ENCODE measurements at regions not wholly inside any gene's neighbourhood (a gene's known extent, or its start where the extent isn't known, plus 50 kb on each side); places are given as distances from the start of the nearest gene placed in this dataset.

GRCh38 chr6:54009052-54009654 is 102.1 kb upstream of the MLIP start:
- peak in 1 of 2 donors; percentile 23 for DNase-seq
- H3K27me3 ChIP-seq (ENCODE audit: control insufficient read depth, insufficient read depth, low read length) = no peaks in the 10 kb centered on the region
- H3K27ac ChIP-seq (ENCODE audit: low read length) = no peak overlapping the region
- H3K36me3 ChIP-seq (ENCODE audit: control insufficient read depth, insufficient read depth, low read length) = no peaks in the 10 kb centered on the region
- H3K4me3 ChIP-seq (ENCODE audit: low read length) = no peak overlapping the region
- no peaks in the 10 kb centered on the region for H3K9me3 ChIP-seq (ENCODE audit: control insufficient read depth, low read depth, low read length)
- peaks cover 10% of the 10 kb centered on the region for H3K4me1 ChIP-seq (ENCODE audit: control insufficient read depth, insufficient read depth, low read length)
- 60% methylated on average over 3 of the region's 5 CpGs for whole genome bisulfite sequencing (ENCODE audit: insufficient coverage, low lambda C conversion rate)

GRCh38 chr6:54010340-54011276 is 100.6 kb upstream of the MLIP start:
- Histone ChIP-seq H3K36me3 (ENCODE audit: control insufficient read depth, insufficient read depth, low read length) (no peaks in the 10 kb centered on the region), H3K4me3 (ENCODE audit: low read length) (no peak overlapping the region), H3K27me3 (ENCODE audit: control insufficient read depth, insufficient read depth, low read length) (no peaks in the 10 kb centered on the region), H3K27ac (ENCODE audit: low read length) (peak overlapping the region; percentile 13), H3K4me1 (ENCODE audit: control insufficient read depth, insufficient read depth, low read length) (peaks cover 10% of the 10 kb centered on the region), H3K9me3 (ENCODE audit: control insufficient read depth, low read depth, low read length) (no peaks in the 10 kb centered on the region)
- no CpG with 5 or more reads among the region's 7 CpGs for WGBS (ENCODE audit: insufficient coverage, low lambda C conversion rate)
- peak; percentile 29 to 53 for DNase-seq

GRCh38 chr6:54011277-54011648 is 100.0 kb upstream of the MLIP start:
- DNase-seq = no peak
- no peak overlapping the region for H3K4me3 ChIP-seq (ENCODE audit: low read length)
- H3K27ac ChIP-seq (ENCODE audit: low read length) = no peak overlapping the region
- no peaks in the 10 kb centered on the region for H3K9me3 ChIP-seq (ENCODE audit: control insufficient read depth, low read depth, low read length)
- no peaks in the 10 kb centered on the region for H3K36me3 ChIP-seq (ENCODE audit: control insufficient read depth, insufficient read depth, low read length)
- peaks cover 10% of the 10 kb centered on the region for H3K4me1 ChIP-seq (ENCODE audit: control insufficient read depth, insufficient read depth, low read length)
- WGBS (ENCODE audit: insufficient coverage, low lambda C conversion rate) = 60% methylated on average over 1 of the region's 5 CpGs
- no peaks in the 10 kb centered on the region for H3K27me3 ChIP-seq (ENCODE audit: control insufficient read depth, insufficient read depth, low read length)

- Histone ChIP-seq H3K27ac (ENCODE audit: low read length) (no peak overlapping the region), H3K36me3 (ENCODE audit: control insufficient read depth, insufficient read depth, low read length) (no peaks in the 10 kb centered on the region), H3K4me1 (ENCODE audit: control insufficient read depth, insufficient read depth, low read length) (peaks cover 10% of the 10 kb centered on the region), H3K9me3 (ENCODE audit: control insufficient read depth, low read depth, low read length) (no peaks in the 10 kb centered on the region), H3K27me3 (ENCODE audit: control insufficient read depth, insufficient read depth, low read length) (no peaks in the 10 kb centered on the region), H3K4me3 (ENCODE audit: low read length) (no peak overlapping the region)
- no peak for DNase-seq
Observed at GRCh38 chr6:54013966-54014365, 97.3 kb upstream of the MLIP start.

GRCh38 chr6:54014440-54014839 is 96.8 kb upstream of the MLIP start:
- no peak overlapping the region for H3K4me3 ChIP-seq (ENCODE audit: low read length)

GRCh38 chr6:54017877-54018276 is 93.4 kb upstream of the MLIP start:
- WGBS (ENCODE audit: insufficient coverage, low lambda C conversion rate) = 100% methylated on average over 1 of the region's 2 CpGs
- Histone ChIP-seq H3K36me3 (ENCODE audit: control insufficient read depth, insufficient read depth, low read length) (no peaks in the 10 kb centered on the region), H3K4me3 (ENCODE audit: low read length) (no peak overlapping the region), H3K9me3 (ENCODE audit: control insufficient read depth, low read depth, low read length) (no peaks in the 10 kb centered on the region), H3K4me1 (ENCODE audit: control insufficient read depth, insufficient read depth, low read length) (peaks cover 3% of the 10 kb centered on the region), H3K27me3 (ENCODE audit: control insufficient read depth, insufficient read depth, low read length) (no peaks in the 10 kb centered on the region), H3K27ac (ENCODE audit: low read length) (no peak overlapping the region)
- no peak for DNase-seq

More at GRCh38 chr6:54014440-54014839, 96.8 kb upstream of the MLIP start:
- no peaks in the 10 kb centered on the region for H3K36me3 ChIP-seq (ENCODE audit: control insufficient read depth, insufficient read depth, low read length)
- no peak for DNase-seq
- no peak overlapping the region for H3K27ac ChIP-seq (ENCODE audit: low read length)
- H3K9me3 ChIP-seq (ENCODE audit: control insufficient read depth, low read depth, low read length) = no peaks in the 10 kb centered on the region
- no CpG with 5 or more reads among the region's 8 CpGs for WGBS (ENCODE audit: insufficient coverage, low lambda C conversion rate)
- H3K27me3 ChIP-seq (ENCODE audit: control insufficient read depth, insufficient read depth, low read length) = no peaks in the 10 kb centered on the region
- H3K4me1 ChIP-seq (ENCODE audit: control insufficient read depth, insufficient read depth, low read length) = peaks cover 10% of the 10 kb centered on the region

- 66% methylated on average over 2 of the region's 5 CpGs for WGBS (ENCODE audit: insufficient coverage, low lambda C conversion rate)
- Histone ChIP-seq H3K4me1 (ENCODE audit: control insufficient read depth, insufficient read depth, low read length) (peaks cover 3% of the 10 kb centered on the region), H3K27me3 (ENCODE audit: control insufficient read depth, insufficient read depth, low read length) (no peaks in the 10 kb centered on the region), H3K9me3 (ENCODE audit: control insufficient read depth, low read depth, low read length) (no peaks in the 10 kb centered on the region), H3K36me3 (ENCODE audit: control insufficient read depth, insufficient read depth, low read length) (no peaks in the 10 kb centered on the region), H3K4me3 (ENCODE audit: low read length) (no peak overlapping the region), H3K27ac (ENCODE audit: low read length) (no peak overlapping the region)
- no peak for DNase-seq
Observed at GRCh38 chr6:54018722-54019121, 92.5 kb upstream of the MLIP start.

GRCh38 chr6:54019860-54020259 is 91.4 kb upstream of the MLIP start:
- H3K27me3 ChIP-seq (ENCODE audit: control insufficient read depth, insufficient read depth, low read length) = no peaks in the 10 kb centered on the region
- no peaks in the 10 kb centered on the region for H3K9me3 ChIP-seq (ENCODE audit: control insufficient read depth, low read depth, low read length)
- H3K27ac ChIP-seq (ENCODE audit: low read length) = peak overlapping the region; percentile 44
- H3K36me3 ChIP-seq (ENCODE audit: control insufficient read depth, insufficient read depth, low read length) = no peaks in the 10 kb centered on the region
- no peak overlapping the region for H3K4me3 ChIP-seq (ENCODE audit: low read length)
- peaks cover 3% of the 10 kb centered on the region for H3K4me1 ChIP-seq (ENCODE audit: control insufficient read depth, insufficient read depth, low read length)
- DNase-seq = no peak

GRCh38 chr6:54020334-54020733 is 90.9 kb upstream of the MLIP start:
- Histone ChIP-seq H3K4me3 (ENCODE audit: low read length) (no peak overlapping the region), H3K27me3 (ENCODE audit: control insufficient read depth, insufficient read depth, low read length) (no peaks in the 10 kb centered on the region), H3K9me3 (ENCODE audit: control insufficient read depth, low read depth, low read length) (no peaks in the 10 kb centered on the region), H3K36me3 (ENCODE audit: control insufficient read depth, insufficient read depth, low read length) (no peaks in the 10 kb centered on the region), H3K27ac (ENCODE audit: low read length) (peak overlapping the region; percentile 27), H3K4me1 (ENCODE audit: control insufficient read depth, insufficient read depth, low read length) (peaks cover 3% of the 10 kb centered on the region)
- peak; percentile 17 to 73 for DNase-seq
- WGBS (ENCODE audit: insufficient coverage, low lambda C conversion rate) = no CpG with 5 or more reads among the region's 3 CpGs

GRCh38 chr6:54026652-54027400 is 84.4 kb upstream of the MLIP start:
- Histone ChIP-seq H3K27me3 (ENCODE audit: control insufficient read depth, insufficient read depth, low read length) (no peaks in the 10 kb centered on the region), H3K36me3 (ENCODE audit: control insufficient read depth, insufficient read depth, low read length) (no peaks in the 10 kb centered on the region), H3K27ac (ENCODE audit: low read length) (no peak overlapping the region), H3K4me1 (ENCODE audit: control insufficient read depth, insufficient read depth, low read length) (no peaks in the 10 kb centered on the region), H3K4me3 (ENCODE audit: low read length) (no peak overlapping the region), H3K9me3 (ENCODE audit: control insufficient read depth, low read depth, low read length) (no peaks in the 10 kb centered on the region)
- no peak for DNase-seq
